HepG2 (cell line): ENCODE measurements at regions not wholly inside any gene's neighbourhood (a gene's known extent, or its start where the extent isn't known, plus 50 kb on each side); places are given as distances from the start of the nearest gene placed in this dataset.

ENCODE experiments used
- BORCS8-MEF2B ChIP-seq: sonication (generic); formaldehyde crosslinking; IDR thresholded peaks from 2 replicates; pipeline ENCODE4 v1.8.0; 2022; ENCODE audit warnings: mild to moderate bottlenecking, missing genetic modification reagents
- GATA4 ChIP-seq: sonication (generic); IDR thresholded peaks from 2 replicates; pipeline ENCODE4 v1.6.1; 2016; ENCODE audit warnings: antibody characterized with exemption, low read depth, borderline replicate concordance
- HES4 ChIP-seq: sonication (generic); formaldehyde crosslinking; IDR thresholded peaks from 2 replicates; pipeline ENCODE4 v1.9.0; 2021; ENCODE audit warnings: mild to moderate bottlenecking, missing genetic modification reagents, borderline replicate concordance
- HNRNPH1 ChIP-seq: fragments of 200-400 bp; formaldehyde crosslinking; optimal IDR thresholded peaks from 2 replicates; pipeline ENCODE3; 2017; ENCODE audit warnings: mild to moderate bottlenecking, low read depth, low read length
- IRX3 ChIP-seq: sonication (generic); formaldehyde crosslinking; IDR thresholded peaks from 2 replicates; pipeline ENCODE4 v1.8.1; 2023; ENCODE audit warnings: mild to moderate bottlenecking, low read depth, missing genetic modification reagents, borderline replicate concordance
- MZF1 ChIP-seq: sonication (generic); formaldehyde crosslinking; IDR thresholded peaks from 2 replicates; pipeline ENCODE4 v1.8.1; 2023; ENCODE audit warnings: mild to moderate bottlenecking, missing genetic modification reagents, borderline replicate concordance
- PHF8 ChIP-seq: sonication (generic); formaldehyde crosslinking; IDR thresholded peaks from 2 replicates; pipeline ENCODE4 v1.5.0; 2020; ENCODE audit warnings: missing genetic modification reagents
- SRSF9 ChIP-seq: fragments of 200-400 bp; formaldehyde crosslinking; IDR thresholded peaks from 2 replicates; pipeline ENCODE4 v1.6.1; 2018; ENCODE audit warnings: borderline replicate concordance, mild to moderate bottlenecking, low read depth, low read length; ENCODE audit not compliant: insufficient read depth, poor library complexity, severe bottlenecking
- SSRP1 ChIP-seq: IDR thresholded peaks from 2 replicates; pipeline ENCODE4 v1.6.1; 2016; ENCODE audit warnings: control low read depth
- TEAD3 ChIP-seq: optimal IDR thresholded peaks from 2 replicates; pipeline ENCODE3; 2016; ENCODE audit warnings: borderline replicate concordance
- ZBTB42 ChIP-seq: sonication (generic); formaldehyde crosslinking; IDR thresholded peaks from 2 replicates; pipeline ENCODE4 v1.5.0; 2020; ENCODE audit warnings: mild to moderate bottlenecking, missing genetic modification reagents
- ZNF75D ChIP-seq: sonication (generic); formaldehyde crosslinking; IDR thresholded peaks from 2 replicates; pipeline ENCODE4 v1.8.1; 2023; ENCODE audit warnings: missing genetic modification reagents, mild to moderate bottlenecking, borderline replicate concordance
- TF ChIP-seq, protein P1 (sequence below): sonication (generic); formaldehyde crosslinking; IDR thresholded peaks from 2 replicates; pipeline ENCODE4 v1.9.0; 2021; ENCODE audit warnings: missing genetic modification reagents, borderline replicate concordance
- TF ChIP-seq, protein P2 (sequence below): IDR thresholded peaks from 2 replicates; pipeline ENCODE4 v1.6.1; 2016; ENCODE audit warnings: missing compliant biosample characterization, missing genetic modification reagents, borderline replicate concordance

DNA sequence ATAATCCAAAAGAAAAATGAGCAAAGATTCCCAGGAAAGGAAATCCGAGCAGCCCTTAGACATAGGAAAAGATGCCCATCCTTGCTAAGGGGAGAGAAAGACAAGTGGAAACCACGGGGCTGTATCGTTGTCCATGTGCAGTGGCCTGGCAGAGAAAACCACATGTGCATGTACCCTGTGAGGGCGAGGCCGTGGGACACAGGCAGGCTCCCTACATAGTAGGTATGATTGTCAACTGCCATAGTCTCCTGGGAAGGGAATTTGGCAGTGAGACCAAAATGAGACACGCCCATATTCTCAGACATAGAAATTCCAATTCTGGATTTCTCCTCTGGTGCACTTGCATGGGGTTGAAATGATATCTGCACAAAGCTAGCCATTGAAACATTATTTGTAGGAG lies 169.7 kb upstream of the SALL4 start (continued):
- TF ChIP-seq, protein P1, sequence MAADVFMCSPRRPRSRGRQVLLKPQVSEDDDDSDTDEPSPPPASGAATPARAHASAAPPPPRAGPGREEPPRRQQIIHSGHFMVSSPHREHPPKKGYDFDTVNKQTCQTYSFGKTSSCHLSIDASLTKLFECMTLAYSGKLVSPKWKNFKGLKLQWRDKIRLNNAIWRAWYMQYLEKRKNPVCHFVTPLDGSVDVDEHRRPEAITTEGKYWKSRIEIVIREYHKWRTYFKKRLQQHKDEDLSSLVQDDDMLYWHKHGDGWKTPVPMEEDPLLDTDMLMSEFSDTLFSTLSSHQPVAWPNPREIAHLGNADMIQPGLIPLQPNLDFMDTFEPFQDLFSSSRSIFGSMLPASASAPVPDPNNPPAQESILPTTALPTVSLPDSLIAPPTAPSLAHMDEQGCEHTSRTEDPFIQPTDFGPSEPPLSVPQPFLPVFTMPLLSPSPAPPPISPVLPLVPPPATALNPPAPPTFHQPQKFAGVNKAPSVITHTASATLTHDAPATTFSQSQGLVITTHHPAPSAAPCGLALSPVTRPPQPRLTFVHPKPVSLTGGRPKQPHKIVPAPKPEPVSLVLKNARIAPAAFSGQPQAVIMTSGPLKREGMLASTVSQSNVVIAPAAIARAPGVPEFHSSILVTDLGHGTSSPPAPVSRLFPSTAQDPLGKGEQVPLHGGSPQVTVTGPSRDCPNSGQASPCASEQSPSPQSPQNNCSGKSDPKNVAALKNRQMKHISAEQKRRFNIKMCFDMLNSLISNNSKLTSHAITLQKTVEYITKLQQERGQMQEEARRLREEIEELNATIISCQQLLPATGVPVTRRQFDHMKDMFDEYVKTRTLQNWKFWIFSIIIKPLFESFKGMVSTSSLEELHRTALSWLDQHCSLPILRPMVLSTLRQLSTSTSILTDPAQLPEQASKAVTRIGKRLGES, result no peak
- no peak for TF ChIP-seq SSRP1 (CRISPR knock-in tag)
- no peak for TF ChIP-seq MZF1 (CRISPR knock-in tag)
- TF ChIP-seq PHF8 (CRISPR knock-in tag), result no peak
- no peak for TF ChIP-seq IRX3 (CRISPR knock-in tag)
- TF ChIP-seq SRSF9, result no peak
- TF ChIP-seq HNRNPH1, result no peak
- TF ChIP-seq ZNF75D (CRISPR knock-in tag), result no peak
- no peak for TF ChIP-seq HES4
- TF ChIP-seq, protein P2, sequence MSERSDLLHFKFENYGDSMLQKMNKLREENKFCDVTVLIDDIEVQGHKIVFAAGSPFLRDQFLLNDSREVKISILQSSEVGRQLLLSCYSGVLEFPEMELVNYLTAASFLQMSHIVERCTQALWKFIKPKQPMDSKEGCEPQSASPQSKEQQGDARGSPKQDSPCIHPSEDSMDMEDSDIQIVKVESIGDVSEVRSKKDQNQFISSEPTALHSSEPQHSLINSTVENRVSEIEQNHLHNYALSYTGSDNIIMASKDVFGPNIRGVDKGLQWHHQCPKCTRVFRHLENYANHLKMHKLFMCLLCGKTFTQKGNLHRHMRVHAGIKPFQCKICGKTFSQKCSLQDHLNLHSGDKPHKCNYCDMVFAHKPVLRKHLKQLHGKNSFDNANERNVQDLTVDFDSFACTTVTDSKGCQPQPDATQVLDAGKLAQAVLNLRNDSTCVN (CRISPR knock-in tag), result no peak
- TF ChIP-seq GATA4, result no peak
- TF ChIP-seq ZBTB42 (CRISPR knock-in tag), result no peak
- TF ChIP-seq TEAD3 (CRISPR knock-in tag), result no peak
- TF ChIP-seq BORCS8-MEF2B, result no peak
